Hematopoietic multipotent progenitor cell treated with erythropoietin and hydrocortisone succinate and interleukin-3 and kit ligand, for 15 days (in vitro differentiated cells): ENCODE measurements at regions not wholly inside any gene's neighbourhood (a gene's known extent, or its start where the extent isn't known, plus 50 kb on each side); places are given as distances from the start of the nearest gene placed in this dataset.

Source experiments
- DNase-seq: peaks from one replicate; pipeline ENCODE4 v3.0.0-alpha.2; 2015; ENCODE audit warnings: low spot score

- no peak for DNase-seq
These were observed 132.7 kb upstream of the USP15 start for GRCh38 chr12:62127516-62127915.

GRCh38 chr12:62128175-62128975 is 131.8 kb upstream of the USP15 start:
- DNase-seq, result no peak

- DNase-seq, result peak; percentile 12
These were observed 130.9 kb upstream of the USP15 start for GRCh38 chr12:62129291-62129690.

- DNase-seq, result no peak
These were observed 129.8 kb upstream of the USP15 start for GRCh38 chr12:62130402-62130801.

- no peak for DNase-seq
These were observed 129.2 kb upstream of the USP15 start for GRCh38 chr12:62130834-62131552.

GRCh38 chr12:62133440-62133839 is 126.8 kb upstream of the USP15 start:
- no peak for DNase-seq

GRCh38 chr12:62135553-62136200 is 124.5 kb upstream of the USP15 start:
- DNase-seq, result no peak

- DNase-seq, result no peak
These were observed 123.7 kb upstream of the USP15 start for GRCh38 chr12:62136496-62136895.

- no peak for DNase-seq
These were observed 121.7 kb upstream of the USP15 start for GRCh38 chr12:62138527-62138926.

GRCh38 chr12:62146318-62146717 is 113.9 kb upstream of the USP15 start:
- DNase-seq, result no peak

- DNase-seq, result no peak
These were observed 102.2 kb upstream of the USP15 start for GRCh38 chr12:62158013-62158412.

- no peak for DNase-seq
These were observed 101.5 kb upstream of the USP15 start for GRCh38 chr12:62158461-62159360.

GRCh38 chr12:62162214-62162613 is 98.0 kb upstream of the USP15 start:
- no peak for DNase-seq

GRCh38 chr12:62163368-62163767 is 96.8 kb upstream of the USP15 start:
- DNase-seq, result no peak

- DNase-seq, result no peak
These were observed 96.2 kb upstream of the USP15 start for GRCh38 chr12:62164036-62164435.

GRCh38 chr12:62166525-62166924 is 93.7 kb upstream of the USP15 start:
- DNase-seq, result no peak

- no peak for DNase-seq
These were observed 91.8 kb upstream of the USP15 start for GRCh38 chr12:62168411-62168810.

GRCh38 chr12:62170241-62170640 is 90.0 kb upstream of the USP15 start:
- no peak for DNase-seq

GRCh38 chr12:62190689-62191490 is 69.3 kb upstream of the USP15 start:
- no peak for DNase-seq

GRCh38 chr12:62191491-62192179 is 68.6 kb upstream of the USP15 start:
- DNase-seq, result no peak
